ENCODE measurements at regions not wholly inside any gene's neighbourhood (a gene's known extent, or its start where the extent isn't known, plus 50 kb on each side); places are given as distances from the start of the nearest gene placed in this dataset.

DNA sequence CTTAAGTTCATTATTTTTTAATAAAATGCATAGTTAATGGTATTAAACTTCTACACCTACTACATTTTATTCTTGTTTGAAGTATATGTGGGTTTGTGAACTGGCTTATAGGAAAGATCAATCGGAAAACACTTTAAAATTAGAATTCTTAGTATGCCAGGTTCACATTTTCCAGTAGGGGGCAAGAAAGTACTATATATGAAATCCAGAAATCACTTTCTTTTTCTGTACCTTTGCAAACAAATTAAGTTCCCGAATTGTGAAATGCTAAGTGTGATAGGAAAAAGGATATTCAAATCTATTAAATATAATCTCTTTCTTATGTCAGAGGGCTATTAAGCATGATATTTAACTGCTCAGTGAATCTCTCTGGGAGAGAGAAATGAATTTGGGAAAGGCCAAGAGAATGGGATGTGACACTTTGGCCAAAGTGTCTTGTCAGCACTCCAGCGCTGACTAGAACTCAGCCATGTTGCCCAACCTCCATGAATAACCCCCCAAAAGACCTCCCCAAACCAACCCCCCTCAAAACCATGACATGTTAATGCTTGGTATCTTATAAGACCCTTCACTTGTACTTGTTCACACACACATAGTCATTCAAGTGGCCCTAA lies 122.6 kb upstream of the SLC10A2 start:
- TF ChIP-seq, protein P1, sequence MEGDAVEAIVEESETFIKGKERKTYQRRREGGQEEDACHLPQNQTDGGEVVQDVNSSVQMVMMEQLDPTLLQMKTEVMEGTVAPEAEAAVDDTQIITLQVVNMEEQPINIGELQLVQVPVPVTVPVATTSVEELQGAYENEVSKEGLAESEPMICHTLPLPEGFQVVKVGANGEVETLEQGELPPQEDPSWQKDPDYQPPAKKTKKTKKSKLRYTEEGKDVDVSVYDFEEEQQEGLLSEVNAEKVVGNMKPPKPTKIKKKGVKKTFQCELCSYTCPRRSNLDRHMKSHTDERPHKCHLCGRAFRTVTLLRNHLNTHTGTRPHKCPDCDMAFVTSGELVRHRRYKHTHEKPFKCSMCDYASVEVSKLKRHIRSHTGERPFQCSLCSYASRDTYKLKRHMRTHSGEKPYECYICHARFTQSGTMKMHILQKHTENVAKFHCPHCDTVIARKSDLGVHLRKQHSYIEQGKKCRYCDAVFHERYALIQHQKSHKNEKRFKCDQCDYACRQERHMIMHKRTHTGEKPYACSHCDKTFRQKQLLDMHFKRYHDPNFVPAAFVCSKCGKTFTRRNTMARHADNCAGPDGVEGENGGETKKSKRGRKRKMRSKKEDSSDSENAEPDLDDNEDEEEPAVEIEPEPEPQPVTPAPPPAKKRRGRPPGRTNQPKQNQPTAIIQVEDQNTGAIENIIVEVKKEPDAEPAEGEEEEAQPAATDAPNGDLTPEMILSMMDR (IDR thresholded peaks at IDR 0.05; ENCODE audit: borderline replicate concordance, extremely low read depth, low read length, poor library complexity, severe bottlenecking) = peak; percentile 61
- TF ChIP-seq EZH2 (IDR thresholded peaks at IDR 0.05; ENCODE audit: borderline replicate concordance, low read depth, low read length, severe bottlenecking) = no peak
